Ishikawa (cell line): ENCODE measurements at regions not wholly inside any gene's neighbourhood (a gene's known extent, or its start where the extent isn't known, plus 50 kb on each side); places are given as distances from the start of the nearest gene placed in this dataset.

Experiments
- CEBPB ChIP-seq: IDR thresholded peaks from 2 replicates; pipeline ENCODE4 v1.6.1; 2012
- CREB1 ChIP-seq: IDR thresholded peaks from 2 replicates; pipeline ENCODE4 v1.6.1; 2012; ENCODE audit warnings: low read depth
- EGR1 ChIP-seq: IDR thresholded peaks from 2 replicates; pipeline ENCODE4 v1.6.1; 2012
- EP300 ChIP-seq: IDR thresholded peaks from 2 replicates; pipeline ENCODE4 v1.6.1; 2012; ENCODE audit warnings: borderline replicate concordance
- FOXM1 ChIP-seq: IDR thresholded peaks from 2 replicates; pipeline ENCODE4 v1.6.1; 2012; ENCODE audit warnings: low read depth, borderline replicate concordance
- MAX ChIP-seq: IDR thresholded peaks from 2 replicates; pipeline ENCODE4 v1.6.1; 2012
- NFIC ChIP-seq: IDR thresholded peaks from 2 replicates; pipeline ENCODE4 v1.6.1; 2012
- RAD21 ChIP-seq: IDR thresholded peaks from 2 replicates; pipeline ENCODE4 v1.6.1; 2012; ENCODE audit warnings: low read depth
- REST ChIP-seq: IDR thresholded peaks from 2 replicates; pipeline ENCODE4 v1.6.1; 2012; ENCODE audit warnings: low read depth, mild to moderate bottlenecking
- TAF1 ChIP-seq: IDR thresholded peaks from 2 replicates; pipeline ENCODE4 v1.6.1; 2012; ENCODE audit warnings: low read depth, mild to moderate bottlenecking
- TCF12 ChIP-seq: IDR thresholded peaks from 2 replicates; pipeline ENCODE4 v1.6.1; 2012; ENCODE audit warnings: low read depth
- USF1 ChIP-seq: IDR thresholded peaks from 2 replicates; pipeline ENCODE4 v1.6.1; 2012
- YY1 ChIP-seq: IDR thresholded peaks from 2 replicates; pipeline ENCODE4 v1.6.1; 2012; ENCODE audit warnings: low read depth
- ZBTB7A ChIP-seq: IDR thresholded peaks from 2 replicates; pipeline ENCODE4 v1.6.1; 2012; ENCODE audit warnings: low read depth

GRCh38 chr2:6183226-6183625 lies 491.0 kb downstream of the SOX11 start:
- TF ChIP-seq TAF1 (no peak), RAD21 (no peak), EGR1 (no peak), MAX (no peak), REST (no peak), USF1 (no peak), YY1 (no peak), CEBPB (no peak), EP300 (no peak), CREB1 (no peak), NFIC (no peak), FOXM1 (no peak), ZBTB7A (no peak), TCF12 (no peak)
